ENCODE measurements at regions not wholly inside any gene's neighbourhood (a gene's known extent, or its start where the extent isn't known, plus 50 kb on each side); places are given as distances from the start of the nearest gene placed in this dataset.
A peak's percentile ranks its signal among the peaks of the same experiment; 100 is the strongest.

DNA sequence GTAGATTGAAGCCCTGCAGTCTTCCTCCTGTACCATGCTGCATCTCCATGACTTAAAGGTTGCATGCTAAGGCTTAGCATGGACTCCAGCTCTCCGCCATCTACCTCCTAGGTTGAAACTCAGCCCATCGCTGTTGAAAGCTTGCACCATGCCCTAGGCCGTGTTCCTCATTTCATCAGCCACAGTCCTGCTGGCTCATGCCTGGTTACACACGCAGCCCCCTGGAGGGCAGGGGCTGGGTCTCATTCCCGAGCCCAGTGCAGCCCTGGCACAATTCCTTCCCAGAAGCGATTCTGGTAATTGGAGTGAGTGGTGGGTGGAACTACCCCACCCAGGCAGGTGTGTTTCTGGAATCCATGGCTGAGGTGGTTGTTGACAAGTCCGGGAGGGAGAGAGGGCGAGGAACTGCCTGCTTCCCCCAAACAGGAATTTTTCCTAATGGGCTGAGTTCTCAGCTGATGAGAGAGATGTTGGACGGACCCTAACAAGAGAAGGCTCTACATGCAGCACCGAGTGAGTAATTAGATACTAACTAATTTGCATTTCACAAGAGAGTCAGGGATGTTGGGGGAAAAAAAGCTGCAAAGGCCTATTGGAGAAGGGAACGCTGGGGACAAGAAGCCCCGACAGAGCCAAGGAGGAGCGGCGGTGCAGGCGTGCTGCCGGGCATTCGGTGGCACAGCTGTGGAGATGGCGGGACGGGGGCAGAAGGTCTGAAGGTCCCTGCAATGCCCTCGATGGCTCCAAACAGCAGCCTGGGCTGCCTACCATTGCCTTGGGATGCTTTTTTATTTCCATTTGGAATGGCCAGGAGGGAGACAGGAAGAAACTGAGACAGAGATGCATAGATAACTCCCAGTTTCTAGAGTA, 92.3 kb upstream of the TLE3 start:
- no peak for DNase-seq
- Histone ChIP-seq H3K27ac (no peak overlapping the region), H3K27me3 (no peaks in the 10 kb centered on the region), H3K4me3 (no peak overlapping the region), H3K9me3 (no peaks in the 10 kb centered on the region), H3K36me3 (no peaks in the 10 kb centered on the region), H3K4me1 (peaks cover 0 to 15% (median 5%) of the 10 kb centered on the region in 4 donors)
- intact Hi-C loops (cut with DNase I): no loop called here
- no peak for ATAC-seq
- no peak for TF ChIP-seq POLR2A (IDR thresholded peaks at IDR 0.05)
- 89% methylated on average over 15 of the region's 20 CpGs for WGBS (ENCODE audit: insufficient coverage, low coverage, low lambda C conversion rate, missing lambda C conversion rate)

DNA sequence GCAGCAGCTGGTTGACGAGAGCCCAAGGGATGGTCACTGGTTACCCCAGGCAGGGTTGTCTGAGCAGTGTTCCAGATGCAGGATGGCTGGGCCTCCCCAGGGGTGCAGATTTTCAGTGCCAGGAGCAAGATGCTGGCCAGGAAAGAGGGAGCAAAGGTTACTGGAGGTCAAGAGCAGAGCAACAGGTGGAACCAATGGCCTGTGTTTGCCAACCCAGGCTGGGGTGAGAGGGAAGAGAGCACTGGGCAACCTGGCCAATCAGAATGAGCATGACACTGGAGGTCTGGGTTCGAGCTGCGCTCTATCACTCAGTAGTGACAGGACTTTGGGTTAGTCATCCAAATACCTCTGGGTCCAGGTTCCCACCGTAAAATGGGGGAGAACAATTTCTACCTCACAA, 90.6 kb upstream of the TLE3 start:
- no peak overlapping the region for H3K4me3 ChIP-seq
- no peaks in the 10 kb centered on the region for H3K27me3 ChIP-seq
- no peak for DNase-seq
- intact Hi-C loops (cut with DNase I): no loop called here
- H3K4me1 ChIP-seq: peaks cover 0 to 12% (median 3%) of the 10 kb centered on the region in 4 donors
- H3K9me3 ChIP-seq: no peaks in the 10 kb centered on the region
- TF ChIP-seq, protein P1, sequence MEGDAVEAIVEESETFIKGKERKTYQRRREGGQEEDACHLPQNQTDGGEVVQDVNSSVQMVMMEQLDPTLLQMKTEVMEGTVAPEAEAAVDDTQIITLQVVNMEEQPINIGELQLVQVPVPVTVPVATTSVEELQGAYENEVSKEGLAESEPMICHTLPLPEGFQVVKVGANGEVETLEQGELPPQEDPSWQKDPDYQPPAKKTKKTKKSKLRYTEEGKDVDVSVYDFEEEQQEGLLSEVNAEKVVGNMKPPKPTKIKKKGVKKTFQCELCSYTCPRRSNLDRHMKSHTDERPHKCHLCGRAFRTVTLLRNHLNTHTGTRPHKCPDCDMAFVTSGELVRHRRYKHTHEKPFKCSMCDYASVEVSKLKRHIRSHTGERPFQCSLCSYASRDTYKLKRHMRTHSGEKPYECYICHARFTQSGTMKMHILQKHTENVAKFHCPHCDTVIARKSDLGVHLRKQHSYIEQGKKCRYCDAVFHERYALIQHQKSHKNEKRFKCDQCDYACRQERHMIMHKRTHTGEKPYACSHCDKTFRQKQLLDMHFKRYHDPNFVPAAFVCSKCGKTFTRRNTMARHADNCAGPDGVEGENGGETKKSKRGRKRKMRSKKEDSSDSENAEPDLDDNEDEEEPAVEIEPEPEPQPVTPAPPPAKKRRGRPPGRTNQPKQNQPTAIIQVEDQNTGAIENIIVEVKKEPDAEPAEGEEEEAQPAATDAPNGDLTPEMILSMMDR (IDR thresholded peaks at IDR 0.05): no peak
- peak in 1 of 4 donors; percentile 13 for ATAC-seq
- no peak overlapping the region for H3K27ac ChIP-seq
- H3K36me3 ChIP-seq: no peaks in the 10 kb centered on the region
- WGBS (ENCODE audit: insufficient coverage, low coverage, low lambda C conversion rate, missing lambda C conversion rate): 71% methylated on average over 1 of the region's 4 CpGs

DNA sequence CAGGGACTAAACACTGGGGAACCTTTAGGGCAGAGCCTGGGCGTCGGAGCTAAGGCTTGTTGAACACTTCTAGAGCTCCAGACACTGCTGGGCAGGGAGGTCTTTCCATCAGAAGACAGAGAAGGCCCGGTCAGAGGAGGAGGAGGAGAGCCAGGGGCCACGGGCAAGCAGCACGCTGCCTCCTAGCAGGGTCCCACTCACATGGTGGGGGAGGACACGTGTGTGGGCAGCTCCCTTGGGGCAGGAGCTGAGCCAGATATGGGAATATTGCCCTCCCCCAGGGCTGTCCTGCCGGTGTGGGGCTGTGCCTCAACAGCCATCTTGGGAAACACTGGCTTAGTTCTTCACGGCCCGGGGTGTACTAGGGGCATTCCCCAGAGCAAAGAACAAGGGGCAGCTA, 89.6 kb upstream of the TLE3 start:
- no CpG with 5 or more reads among the region's 9 CpGs for WGBS (ENCODE audit: insufficient coverage, low coverage, low lambda C conversion rate, missing lambda C conversion rate)
- H3K9me3 ChIP-seq: no peaks in the 10 kb centered on the region
- no peaks in the 10 kb centered on the region for H3K36me3 ChIP-seq
- H3K4me1 ChIP-seq: peaks cover 0 to 3% (median 0%) of the 10 kb centered on the region in 4 donors
- H3K27me3 ChIP-seq: no peaks in the 10 kb centered on the region
- TF ChIP-seq POLR2A (IDR thresholded peaks at IDR 0.05): no peak
- TF ChIP-seq, protein P1 (IDR thresholded peaks at IDR 0.05): no peak
- no peak for DNase-seq
- intact Hi-C loops (cut with DNase I): no loop called here
- H3K4me3 ChIP-seq: no peak overlapping the region
- no peak overlapping the region for H3K27ac ChIP-seq
- no peak for ATAC-seq

DNA sequence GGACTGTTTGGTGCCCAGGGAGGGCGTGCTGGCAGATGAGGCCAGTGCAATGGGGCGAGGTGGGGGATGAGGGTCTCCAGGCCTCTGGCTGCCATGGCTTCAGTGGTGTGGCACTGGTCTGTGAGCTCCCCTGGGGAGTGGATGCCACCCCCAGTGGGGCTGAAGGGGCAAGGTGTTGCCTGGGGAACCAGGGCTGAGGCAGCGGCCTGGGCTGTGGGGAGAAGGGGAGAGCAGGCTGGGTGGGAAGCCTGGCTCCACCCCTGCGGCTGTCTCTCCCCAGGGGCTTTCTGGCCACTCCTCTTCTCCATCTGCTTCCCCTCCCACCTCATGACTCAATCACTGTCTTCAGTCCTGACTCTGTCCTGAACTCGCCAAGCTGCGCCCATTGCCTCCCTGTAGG, 88.4 kb upstream of the TLE3 start:
- no peak overlapping the region for H3K4me3 ChIP-seq
- no peak for DNase-seq
- no peaks in the 10 kb centered on the region for H3K36me3 ChIP-seq
- H3K9me3 ChIP-seq: no peaks in the 10 kb centered on the region
- H3K4me1 ChIP-seq: no peaks in the 10 kb centered on the region
- TF ChIP-seq, protein P1 (IDR thresholded peaks at IDR 0.05): no peak
- TF ChIP-seq POLR2A (IDR thresholded peaks at IDR 0.05): no peak
- H3K27ac ChIP-seq: no peak overlapping the region
- ATAC-seq: no peak
- no CpG with 5 or more reads among the region's 6 CpGs for WGBS (ENCODE audit: insufficient coverage, low coverage, low lambda C conversion rate, missing lambda C conversion rate)
- H3K27me3 ChIP-seq: no peaks in the 10 kb centered on the region
- intact Hi-C loops (cut with DNase I): no loop called here

DNA sequence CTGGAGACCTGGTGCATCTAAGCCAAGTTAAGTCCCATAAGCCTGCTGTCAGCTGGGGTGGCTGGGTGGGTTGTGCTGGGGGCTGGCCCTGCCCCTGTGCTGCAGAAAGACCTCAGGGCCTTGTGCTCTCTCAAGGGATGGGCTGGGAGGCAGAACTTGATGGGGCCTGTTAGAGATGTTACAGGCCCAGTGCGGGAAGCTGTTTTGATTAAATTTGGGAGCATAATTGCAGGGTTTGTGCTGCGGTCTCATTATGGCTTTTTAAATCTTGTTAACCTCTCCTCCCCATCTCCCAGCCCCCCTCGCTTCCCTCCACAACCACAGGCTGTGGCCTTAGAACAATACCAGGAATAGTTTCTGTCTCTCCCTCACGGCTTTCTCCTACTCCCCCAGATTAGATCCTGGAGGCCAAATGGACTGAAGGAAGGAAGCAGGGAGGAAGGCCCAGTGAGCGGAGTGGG, 87.6 kb upstream of the TLE3 start:
- intact Hi-C loops (cut with DNase I): no loop called here
- peak in 1 of 4 donors; percentile 25 for ATAC-seq
- Histone ChIP-seq H3K9me3 (no peaks in the 10 kb centered on the region), H3K4me1 (no peaks in the 10 kb centered on the region), H3K4me3 (no peak overlapping the region), H3K27me3 (no peaks in the 10 kb centered on the region), H3K36me3 (no peaks in the 10 kb centered on the region), H3K27ac (no peak overlapping the region)
- 85% methylated on average over 2 of the region's 5 CpGs for WGBS (ENCODE audit: insufficient coverage, low coverage, low lambda C conversion rate, missing lambda C conversion rate)
- no peak for DNase-seq
- TF ChIP-seq, protein P1 (IDR thresholded peaks at IDR 0.05): no peak
- no peak for TF ChIP-seq POLR2A (IDR thresholded peaks at IDR 0.05)
